DMS 273 (cell line): ENCODE measurements at regions not wholly inside any gene's neighbourhood (a gene's known extent, or its start where the extent isn't known, plus 50 kb on each side); places are given as distances from the start of the nearest gene placed in this dataset.

Experiments used
- DNase-seq: peaks from one replicate; lab custom pipeline; 2025; ENCODE audit not compliant: unreplicated experiment; lab: John Stamatoyannopoulos, UW

GRCh38 chrX:39381422-39381821 lies 580.2 kb downstream of the MID1IP1 start:
- DNase-seq, result no peak

GRCh38 chrX:39384996-39385395 lies 583.7 kb downstream of the MID1IP1 start:
- DNase-seq, result no peak

- no peak for DNase-seq
These were observed 587.5 kb downstream of the MID1IP1 start for GRCh38 chrX:39388730-39389129.

- peak; percentile 81 for DNase-seq
These were observed 595.2 kb downstream of the MID1IP1 start for GRCh38 chrX:39396358-39396995.

GRCh38 chrX:39397561-39398199 lies 596.4 kb downstream of the MID1IP1 start:
- DNase-seq, result no peak

GRCh38 chrX:39398215-39398962 lies 597.1 kb downstream of the MID1IP1 start:
- DNase-seq, result peak; percentile 65

- peak; percentile 65 for DNase-seq
These were observed 597.7 kb downstream of the MID1IP1 start for GRCh38 chrX:39398963-39399261.

GRCh38 chrX:39399387-39399786 lies 598.1 kb downstream of the MID1IP1 start:
- DNase-seq, result no peak

- DNase-seq, result no peak
These were observed 600.3 kb downstream of the MID1IP1 start for GRCh38 chrX:39401483-39402110.

GRCh38 chrX:39402158-39402557 lies 600.9 kb downstream of the MID1IP1 start:
- no peak for DNase-seq

GRCh38 chrX:39406799-39407198 lies 605.5 kb downstream of the MID1IP1 start:
- DNase-seq, result no peak

- DNase-seq, result peak; percentile 35
These were observed 608.1 kb downstream of the MID1IP1 start for GRCh38 chrX:39409246-39409917.

- DNase-seq, result no peak
These were observed 613.1 kb downstream of the MID1IP1 start for GRCh38 chrX:39414290-39414854.

GRCh38 chrX:39416547-39417260 lies 615.4 kb downstream of the MID1IP1 start:
- no peak for DNase-seq

GRCh38 chrX:39418254-39418704 lies 617.0 kb downstream of the MID1IP1 start:
- DNase-seq, result no peak

GRCh38 chrX:39418731-39419638 lies 617.7 kb downstream of the MID1IP1 start:
- no peak for DNase-seq

- no peak for DNase-seq
These were observed 619.7 kb downstream of the MID1IP1 start for GRCh38 chrX:39421006-39421405.

- DNase-seq, result no peak
These were observed 624.0 kb downstream of the MID1IP1 start for GRCh38 chrX:39425124-39425806.

- no peak for DNase-seq
These were observed 624.8 kb downstream of the MID1IP1 start for GRCh38 chrX:39426101-39426500.
